ENCODE measurements at regions not wholly inside any gene's neighbourhood (a gene's known extent, or its start where the extent isn't known, plus 50 kb on each side); places are given as distances from the start of the nearest gene placed in this dataset.
A peak's percentile ranks its signal among the peaks of the same experiment; 100 is the strongest.

DNA sequence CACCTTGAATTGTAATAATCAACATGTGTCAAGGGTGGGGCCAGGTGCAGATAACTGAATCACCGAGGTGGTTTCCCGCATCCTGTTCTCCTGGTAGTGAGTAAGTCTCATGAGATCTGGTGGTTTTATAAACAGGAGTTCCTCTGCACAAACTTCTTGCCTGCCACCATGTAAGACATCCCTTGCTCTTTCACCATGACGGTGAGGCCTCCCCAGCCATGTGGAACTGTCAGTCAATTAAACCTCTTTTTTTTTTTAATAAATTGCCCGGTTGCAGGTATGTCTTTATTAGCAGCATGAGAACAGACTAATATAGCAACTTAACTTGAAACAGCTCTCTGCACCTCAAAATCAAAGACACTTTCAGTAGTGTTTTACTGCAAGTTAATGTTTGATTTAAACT, 121.6 kb downstream of the OGFRL1 start:
- H3K9me3 ChIP-seq = no peaks in the 10 kb centered on the region
- no peak overlapping the region for H3K4me3 ChIP-seq
- TF ChIP-seq, protein P1, sequence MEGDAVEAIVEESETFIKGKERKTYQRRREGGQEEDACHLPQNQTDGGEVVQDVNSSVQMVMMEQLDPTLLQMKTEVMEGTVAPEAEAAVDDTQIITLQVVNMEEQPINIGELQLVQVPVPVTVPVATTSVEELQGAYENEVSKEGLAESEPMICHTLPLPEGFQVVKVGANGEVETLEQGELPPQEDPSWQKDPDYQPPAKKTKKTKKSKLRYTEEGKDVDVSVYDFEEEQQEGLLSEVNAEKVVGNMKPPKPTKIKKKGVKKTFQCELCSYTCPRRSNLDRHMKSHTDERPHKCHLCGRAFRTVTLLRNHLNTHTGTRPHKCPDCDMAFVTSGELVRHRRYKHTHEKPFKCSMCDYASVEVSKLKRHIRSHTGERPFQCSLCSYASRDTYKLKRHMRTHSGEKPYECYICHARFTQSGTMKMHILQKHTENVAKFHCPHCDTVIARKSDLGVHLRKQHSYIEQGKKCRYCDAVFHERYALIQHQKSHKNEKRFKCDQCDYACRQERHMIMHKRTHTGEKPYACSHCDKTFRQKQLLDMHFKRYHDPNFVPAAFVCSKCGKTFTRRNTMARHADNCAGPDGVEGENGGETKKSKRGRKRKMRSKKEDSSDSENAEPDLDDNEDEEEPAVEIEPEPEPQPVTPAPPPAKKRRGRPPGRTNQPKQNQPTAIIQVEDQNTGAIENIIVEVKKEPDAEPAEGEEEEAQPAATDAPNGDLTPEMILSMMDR (IDR thresholded peaks at IDR 0.05) = no peak
- H3K36me3 ChIP-seq = peaks cover 0 to 5% (median 4%) of the 10 kb centered on the region in 3 donors
- no peaks in the 10 kb centered on the region for H3K27me3 ChIP-seq
- no peak for DNase-seq
- H3K27ac ChIP-seq = peak overlapping the region in 1 of 2 donors; percentile 56
- peaks cover 0 to 77% (median 32%) of the 10 kb centered on the region in 4 donors for H3K4me1 ChIP-seq
- intact Hi-C loops (cut with DNase I; ENCODE audit: low total_unique reads) = no loop called here

- no peak for DNase-seq
- Histone ChIP-seq H3K27me3 (no peaks in the 10 kb centered on the region), H3K9me3 (no peaks in the 10 kb centered on the region), H3K27ac (peak overlapping the region; percentile 56), H3K4me1 (peaks cover 0 to 76% (median 31%) of the 10 kb centered on the region in 4 donors), H3K36me3 (peaks cover 4 to 10% (median 9%) of the 10 kb centered on the region in 3 donors), H3K4me3 (no peak overlapping the region)
- TF ChIP-seq, protein P1 (IDR thresholded peaks at IDR 0.05) = no peak
- intact Hi-C loops (cut with DNase I; ENCODE audit: low total_unique reads) = no loop called here
Measured at GRCh38 chr6:71410681-71411080, 122.1 kb downstream of the OGFRL1 start.

DNA sequence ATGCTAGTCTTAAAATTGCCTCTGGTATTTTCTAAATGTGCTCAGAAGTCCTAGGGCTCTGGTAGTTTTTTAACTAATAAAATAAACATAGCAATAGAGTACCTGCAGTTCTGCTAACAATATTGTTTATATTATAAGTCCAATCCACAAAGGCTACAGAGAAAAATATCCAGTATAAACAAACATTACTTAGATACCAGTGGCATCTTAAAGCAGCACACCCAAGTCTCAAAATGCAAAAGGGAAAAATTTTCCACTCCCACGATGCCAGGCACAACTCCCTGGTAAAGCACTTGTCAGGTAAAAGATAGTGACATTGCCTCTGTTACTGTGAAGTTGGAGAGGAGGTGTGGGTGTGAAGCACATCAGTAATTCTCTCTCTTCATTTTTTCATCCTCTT, 123.3 kb downstream of the OGFRL1 start:
- H3K4me3 ChIP-seq = peak overlapping the region; percentile 3

DNA sequence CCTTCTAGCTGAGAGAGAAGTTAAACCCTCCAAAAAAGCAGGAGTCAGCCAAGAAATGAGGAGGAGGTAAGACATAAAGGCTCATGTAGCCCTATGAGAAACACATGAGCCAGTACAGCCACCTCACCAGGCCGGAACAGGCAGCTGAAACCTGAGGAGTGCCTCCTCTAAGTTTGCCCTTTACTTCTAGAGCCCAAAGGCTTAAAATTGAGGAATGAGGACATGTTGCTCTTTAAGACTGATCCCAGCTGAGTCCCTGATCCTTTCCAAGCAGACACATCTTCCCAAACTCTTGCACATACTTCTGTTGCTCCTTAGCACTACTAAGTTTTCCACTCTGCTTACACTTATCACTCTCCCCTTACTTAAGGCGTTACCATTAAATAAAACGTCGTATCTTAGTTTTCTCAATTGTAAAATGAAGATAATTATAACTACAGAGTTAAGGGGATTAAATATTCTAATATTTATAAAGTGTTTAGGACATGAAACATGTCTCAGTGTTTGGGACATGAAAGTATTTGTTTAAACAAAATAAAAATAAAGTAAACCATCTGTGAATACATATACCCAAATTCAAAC, 124.0 kb downstream of the OGFRL1 start:
- TF ChIP-seq, protein P1 (IDR thresholded peaks at IDR 0.05) = no peak
- Histone ChIP-seq H3K9me3 (no peaks in the 10 kb centered on the region), H3K27ac (peak overlapping the region; percentile 56), H3K4me3 (no peak overlapping the region), H3K36me3 (peaks cover 13 to 24% (median 20%) of the 10 kb centered on the region in 3 donors), H3K4me1 (peaks cover 0 to 85% (median 34%) of the 10 kb centered on the region in 4 donors), H3K27me3 (no peaks in the 10 kb centered on the region)
- intact Hi-C loops (cut with DNase I; ENCODE audit: low total_unique reads) = no loop called here
- no peak for DNase-seq

More for the DNA sequence above, 123.3 kb downstream of the OGFRL1 start:
- H3K27me3 ChIP-seq = no peaks in the 10 kb centered on the region
- DNase-seq = no peak
- intact Hi-C loops (cut with DNase I; ENCODE audit: low total_unique reads) = no loop called here
- peaks cover 0 to 82% (median 31%) of the 10 kb centered on the region in 4 donors for H3K4me1 ChIP-seq
- TF ChIP-seq, protein P1 (IDR thresholded peaks at IDR 0.05) = no peak
- H3K9me3 ChIP-seq = no peaks in the 10 kb centered on the region
- peak overlapping the region; percentile 56 for H3K27ac ChIP-seq
- H3K36me3 ChIP-seq = peaks cover 13 to 21% (median 18%) of the 10 kb centered on the region in 3 donors

DNA sequence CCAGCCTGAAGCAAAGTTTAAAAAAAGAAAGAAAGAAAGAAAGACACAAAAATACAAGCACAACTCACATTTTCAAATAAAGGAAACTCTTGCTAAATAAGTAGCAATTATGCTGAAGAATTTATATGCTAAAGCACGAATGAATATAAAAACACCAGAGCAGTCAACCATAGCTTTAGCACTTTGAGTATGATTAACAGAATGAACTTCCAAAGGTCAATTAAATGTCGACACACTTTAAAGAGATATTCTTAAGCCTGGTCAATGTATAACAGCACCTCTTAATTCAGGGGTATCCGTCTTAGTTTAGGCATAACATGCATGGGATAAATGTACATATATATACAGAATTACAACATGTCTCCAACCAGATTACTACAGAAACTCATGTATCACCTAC, 125.9 kb downstream of the OGFRL1 start:
- intact Hi-C loops (cut with DNase I; ENCODE audit: low total_unique reads) = no loop called here
- no peak for DNase-seq
- Histone ChIP-seq H3K36me3 (peaks cover 13 to 24% (median 20%) of the 10 kb centered on the region in 3 donors), H3K4me3 (no peak overlapping the region), H3K27ac (peak overlapping the region in 1 of 2 donors; percentile 56), H3K9me3 (no peaks in the 10 kb centered on the region), H3K4me1 (peaks cover 0 to 90% (median 37%) of the 10 kb centered on the region in 4 donors), H3K27me3 (no peaks in the 10 kb centered on the region)
- TF ChIP-seq, protein P1 (IDR thresholded peaks at IDR 0.05) = no peak

Measured in tibial artery (tissue), 4 donors.